Cardiac fibroblast (primary cell): ENCODE measurements at regions not wholly inside any gene's neighbourhood (a gene's known extent, or its start where the extent isn't known, plus 50 kb on each side); places are given as distances from the start of the nearest gene placed in this dataset.

ENCODE experiments used
- DNase-seq, 2 donors: peaks; one replicate each; pipeline versions ENCODE4 v3.0.0 to v3.0.0-alpha.2; 2010; ENCODE audit warnings: low read depth in 2 of 2
- H3K4me3 ChIP-seq, 2 donors: replicated peaks in 1 of 2; 1 replicate in 1 of 2; 2 replicates in 1 of 2; pipeline ENCODE4 v1.5.1; 2011; ENCODE audit warnings: low read depth in 2 of 2, low read length in 2 of 2, mild to moderate bottlenecking in 2 of 2, moderate library complexity in 1 of 2
- CTCF ChIP-seq: IDR thresholded peaks from one replicate; pipeline ENCODE4 v1.5.1; 2011; ENCODE audit warnings: low read depth, mild to moderate bottlenecking, low read length, inconsistent platforms

DNA sequence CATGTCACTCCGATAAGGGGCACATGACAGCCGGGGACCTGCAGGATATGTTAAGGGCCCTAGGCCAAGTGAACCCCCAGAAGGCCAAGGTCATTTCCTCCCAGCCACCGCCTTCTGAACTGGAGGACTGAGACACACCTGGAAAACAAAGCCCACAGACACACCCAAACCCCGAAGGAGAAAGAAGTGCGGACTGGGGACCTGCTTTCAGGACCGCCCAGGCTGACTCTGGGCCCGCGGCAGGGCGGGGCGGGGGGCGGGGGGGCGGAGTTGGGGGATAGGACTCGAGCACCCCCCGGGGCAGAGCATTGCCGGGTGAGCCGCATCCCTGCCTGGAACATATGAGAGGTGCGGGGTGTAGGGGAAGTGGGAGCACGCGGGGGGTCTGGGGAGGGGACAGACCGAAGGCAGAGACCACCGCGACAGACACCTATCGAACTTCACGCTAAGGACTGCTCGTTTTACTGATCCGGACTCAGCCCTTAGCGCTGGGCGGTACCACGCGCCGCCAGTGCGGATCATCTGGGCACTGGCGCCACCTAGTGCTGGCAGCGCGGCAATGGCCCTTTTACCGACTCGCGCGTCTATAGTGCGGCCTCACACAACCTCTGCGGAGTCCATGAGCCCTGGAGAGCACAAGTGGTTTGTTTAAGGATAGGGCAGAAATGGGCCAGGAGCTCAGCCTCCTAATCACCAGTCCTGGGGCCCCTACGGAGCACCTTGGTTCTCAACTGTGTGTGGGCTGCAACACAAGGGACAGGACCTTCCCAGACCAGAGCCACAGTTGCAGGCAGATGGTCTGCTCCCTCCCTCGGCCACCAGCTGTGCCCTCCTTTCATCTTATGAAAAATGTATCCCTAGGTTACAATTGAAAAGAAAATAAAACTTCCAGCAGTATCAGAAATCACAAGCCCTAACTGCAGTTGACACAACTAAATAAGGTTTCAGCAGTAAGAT lies 157.6 kb downstream of the HERPUD2 start:
- peak; percentile 96 for TF ChIP-seq CTCF
- DNase-seq = peak; percentile 70 to 79
- H3K4me3 ChIP-seq = peak overlapping the region; percentile 27 to 45

DNA sequence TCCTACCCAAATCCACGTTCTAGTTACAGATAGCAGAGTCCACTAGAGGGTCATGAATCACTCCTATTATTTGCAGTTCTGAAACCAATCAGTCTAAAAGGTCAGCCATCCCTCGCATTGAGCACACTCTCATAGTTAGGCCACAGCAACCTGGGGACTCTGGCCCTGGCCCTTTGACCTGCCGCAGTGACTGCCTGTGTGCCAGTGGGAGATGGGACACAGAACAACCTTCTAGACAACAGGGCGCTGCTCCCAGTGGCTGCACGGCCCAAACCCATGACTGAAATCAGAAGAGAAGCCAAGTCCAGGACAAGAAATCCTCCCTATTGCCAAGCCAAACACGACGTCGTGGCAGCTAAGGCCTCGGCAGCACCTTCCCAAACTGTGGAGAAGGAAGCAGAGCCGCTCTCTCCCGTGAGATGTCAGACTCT lies 158.5 kb downstream of the HERPUD2 start:
- DNase-seq = no peak
- no peak for TF ChIP-seq CTCF
- H3K4me3 ChIP-seq = no peak overlapping the region

GRCh38 chr7:35533902-35534301 lies 161.0 kb downstream of the HERPUD2 start:
- DNase-seq = no peak
- H3K4me3 ChIP-seq = no peak overlapping the region
- TF ChIP-seq CTCF = no peak

GRCh38 chr7:35530124-35531109 lies 164.5 kb downstream of the HERPUD2 start:
- no peak for TF ChIP-seq CTCF
- no peak overlapping the region for H3K4me3 ChIP-seq
- DNase-seq = peak in 1 of 2 donors; percentile 29

DNA sequence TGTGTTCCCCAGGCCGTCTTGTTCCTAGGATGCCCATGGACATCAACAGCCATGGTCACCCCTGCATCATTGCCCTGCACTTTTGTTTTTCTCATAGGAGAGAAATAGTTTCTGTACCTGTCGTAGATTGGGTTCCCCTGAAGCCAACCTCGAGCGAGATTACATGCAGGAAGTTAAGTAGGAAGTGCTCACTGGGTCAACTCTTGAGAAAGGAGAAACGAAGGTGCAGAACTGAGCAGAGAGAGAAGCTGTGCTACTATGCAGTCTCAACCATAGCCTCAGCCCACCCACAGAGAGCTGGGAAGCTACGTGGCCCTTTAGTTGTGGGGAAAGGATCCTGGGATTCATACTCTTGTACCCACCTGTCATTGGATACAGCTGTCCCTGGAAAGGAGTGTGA lies 165.2 kb downstream of the HERPUD2 start:
- TF ChIP-seq CTCF = no peak
- no peak overlapping the region for H3K4me3 ChIP-seq
- no peak for DNase-seq

DNA sequence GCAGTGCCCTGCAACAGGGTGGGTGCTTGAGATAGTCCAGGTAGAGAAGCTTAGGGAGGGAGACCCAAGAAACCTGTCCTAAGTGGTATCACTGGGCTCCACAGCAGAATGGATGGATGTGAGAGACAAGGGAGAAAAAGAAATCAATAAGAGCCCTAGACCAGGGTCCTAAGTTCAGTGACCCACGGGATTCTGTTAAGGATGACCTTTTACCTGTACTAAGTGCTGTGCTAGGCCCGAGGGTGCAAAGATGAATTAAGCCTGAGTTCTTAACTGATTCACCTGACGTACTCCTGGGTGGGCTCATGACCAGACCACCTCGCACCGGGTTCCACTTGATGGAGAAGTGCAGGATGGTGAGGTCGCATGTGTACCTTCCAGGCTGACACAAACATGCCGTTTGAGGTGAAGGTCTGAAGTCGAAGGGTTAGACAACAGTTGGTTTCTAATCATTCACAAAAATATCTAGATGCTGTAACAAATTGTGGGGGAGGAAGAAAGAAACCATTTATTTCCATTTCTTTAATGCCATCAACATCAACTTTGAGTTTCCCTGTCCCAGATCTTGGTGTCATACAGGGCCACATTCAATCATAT lies 166.5 kb downstream of the HERPUD2 start:
- no peak for TF ChIP-seq CTCF
- no peak overlapping the region for H3K4me3 ChIP-seq
- DNase-seq = no peak
